H9 (cell line): ENCODE measurements at regions not wholly inside any gene's neighbourhood (a gene's known extent, or its start where the extent isn't known, plus 50 kb on each side); places are given as distances from the start of the nearest gene placed in this dataset.

Experiments
- DNase-seq: peaks from one replicate; pipeline ENCODE4 v3.0.0-alpha.2; 2017
- H2AFZ ChIP-seq: one replicate; pipeline ENCODE4 v1.6.1; 2013; ENCODE audit warnings: mild to moderate bottlenecking, low read length, control low read depth, moderate library complexity
- H2AK5ac ChIP-seq: 2 replicates; pipeline ENCODE4 v1.6.1; 2013; ENCODE audit warnings: low read length, control low read depth, mixed read lengths; ENCODE audit not compliant: insufficient read length
- H2BK120ac ChIP-seq: one replicate; pipeline ENCODE4 v1.6.1; 2013; ENCODE audit warnings: low read depth, mild to moderate bottlenecking, low read length, control low read depth, inconsistent platforms; ENCODE audit not compliant: poor library complexity, severe bottlenecking
- H2BK12ac ChIP-seq: 2 replicates; pipeline ENCODE4 v1.6.1; 2013; ENCODE audit warnings: low read length, control low read depth, mixed read lengths, low read depth; ENCODE audit not compliant: insufficient read length
- H2BK15ac ChIP-seq: 2 replicates; pipeline ENCODE4 v1.6.1; 2013; ENCODE audit warnings: low read depth, low read length, control low read depth
- H2BK20ac ChIP-seq: one replicate; pipeline ENCODE4 v1.6.1; 2013; ENCODE audit warnings: low read depth, mild to moderate bottlenecking, low read length, control low read depth, inconsistent platforms; ENCODE audit not compliant: poor library complexity, severe bottlenecking
- H2BK5ac ChIP-seq: 2 replicates; pipeline ENCODE4 v1.6.1; 2013; ENCODE audit warnings: low read length, control low read depth, mixed read lengths; ENCODE audit not compliant: insufficient read length
- H3K14ac ChIP-seq: 2 replicates; pipeline ENCODE4 v1.6.1; 2013; ENCODE audit warnings: low read length, control low read depth; ENCODE audit not compliant: insufficient read depth
- H3K18ac ChIP-seq: 2 replicates; pipeline ENCODE4 v1.6.1; 2013; ENCODE audit warnings: low read depth, mild to moderate bottlenecking, mixed read lengths, low read length, control low read depth; ENCODE audit not compliant: insufficient read length
- H3K23ac ChIP-seq: 2 replicates; pipeline ENCODE4 v1.6.1; 2013; ENCODE audit warnings: low read length, control low read depth, mixed read lengths, low read depth; ENCODE audit not compliant: insufficient read length
- H3K23me2 ChIP-seq: 2 replicates; pipeline ENCODE4 v1.6.1; 2013; ENCODE audit warnings: low read depth, mild to moderate bottlenecking, mixed read lengths, low read length, control low read depth; ENCODE audit not compliant: insufficient read length, poor library complexity, severe bottlenecking
- H3K27ac ChIP-seq: 2 replicates; pipeline ENCODE4 v1.5.1; 2013; ENCODE audit warnings: low read length, control low read depth, mixed read lengths, low read depth; ENCODE audit not compliant: insufficient read length
- H3K27me3 ChIP-seq: 2 replicates; pipeline ENCODE4 v1.6.1; 2013; ENCODE audit warnings: low read length, control low read depth, inconsistent platforms; ENCODE audit not compliant: insufficient read depth
- H3K4ac ChIP-seq: 2 replicates; pipeline ENCODE4 v1.6.1; 2013; ENCODE audit warnings: low read depth, mild to moderate bottlenecking, control low read depth, inconsistent platforms, low read length, moderate library complexity
- H3K4me1 ChIP-seq: 2 replicates; pipeline ENCODE4 v1.6.1; 2013; ENCODE audit warnings: low read length, control low read depth, inconsistent platforms; ENCODE audit not compliant: insufficient read depth
- H3K4me2 ChIP-seq: 2 replicates; pipeline ENCODE4 v1.6.1; 2013; ENCODE audit warnings: low read length, control low read depth, mixed read lengths; ENCODE audit not compliant: insufficient read length, insufficient read depth
- H3K56ac ChIP-seq: 2 replicates; pipeline ENCODE4 v1.6.1; 2013; ENCODE audit warnings: low read depth, mild to moderate bottlenecking, mixed read lengths, low read length, control low read depth; ENCODE audit not compliant: insufficient read length
- H3K79me1 ChIP-seq: 2 replicates; pipeline ENCODE4 v1.6.1; 2013; ENCODE audit warnings: low read depth, mild to moderate bottlenecking, moderate library complexity, low read length, control low read depth, inconsistent platforms; ENCODE audit not compliant: insufficient read depth, poor library complexity, severe bottlenecking
- H3K79me2 ChIP-seq: 2 replicates; pipeline ENCODE4 v1.6.1; 2013; ENCODE audit warnings: low read length, control low read depth, inconsistent platforms; ENCODE audit not compliant: insufficient read depth
- H3K9ac ChIP-seq: 2 replicates; pipeline ENCODE4 v1.6.1; 2013; ENCODE audit warnings: low read length, control low read depth, mixed read lengths; ENCODE audit not compliant: insufficient read length; ENCODE audit errors: extremely low read depth
- H3K9me3 ChIP-seq: one replicate; pipeline ENCODE4 v1.6.1; 2013; ENCODE audit warnings: low read depth, low read length, inconsistent platforms; ENCODE audit not compliant: control insufficient read depth
- H3T11ph ChIP-seq: one replicate; pipeline ENCODE4 v1.6.1; 2013; ENCODE audit warnings: mild to moderate bottlenecking, low read length, control low read depth, inconsistent platforms
- H4K20me1 ChIP-seq: one replicate; pipeline ENCODE4 v1.6.1; 2013; ENCODE audit not compliant: control insufficient read depth, insufficient read length, insufficient read depth
- H4K5ac ChIP-seq: 2 replicates; pipeline ENCODE4 v1.6.1; 2013; ENCODE audit warnings: low read depth, mild to moderate bottlenecking, mixed read lengths, low read length, control low read depth; ENCODE audit not compliant: insufficient read length
- H4K8ac ChIP-seq: replicated peaks from 2 replicates; pipeline ENCODE4 v1.6.1; 2013; ENCODE audit warnings: low read length, control low read depth, mixed read lengths, low read depth; ENCODE audit not compliant: insufficient read length
- H4K91ac ChIP-seq: 2 replicates; pipeline ENCODE4 v1.6.1; 2013; ENCODE audit warnings: low read depth, mild to moderate bottlenecking, moderate library complexity, mixed read lengths, low read length, control low read depth; ENCODE audit not compliant: insufficient read length
- H3K27ac Mint-ChIP-seq, 3 experiments: 2 replicates in 2 of 3; 3 replicates in 1 of 3; pipeline ENCODE4 v1.8.0; 2020 to 2021; ENCODE audit warnings: mixed read lengths in 3 of 3, mild to moderate bottlenecking in 1 of 3, moderate library complexity in 1 of 3
- H3K27me3 Mint-ChIP-seq: 2 replicates; pipeline ENCODE4 v1.8.0; 2021; ENCODE audit warnings: low read depth, mild to moderate bottlenecking, moderate library complexity, mixed read lengths
- H3K36me3 Mint-ChIP-seq, 3 experiments: 2 replicates in 2 of 3; 3 replicates in 1 of 3; pipeline ENCODE4 v1.8.0; 2020 to 2021; ENCODE audit warnings: low read depth in 3 of 3, mixed read lengths in 3 of 3; ENCODE audit not compliant: insufficient read depth in 1 of 3
- H3K4me1 Mint-ChIP-seq, 2 experiments: 2 replicates each; pipeline ENCODE4 v1.8.0; 2020; ENCODE audit warnings: mixed read lengths in 2 of 2
- H3K4me3 Mint-ChIP-seq, 2 experiments: 2 replicates in 1 of 2; 3 replicates in 1 of 2; pipeline ENCODE4 v1.8.0; 2020 to 2021; ENCODE audit warnings: mild to moderate bottlenecking in 2 of 2, mixed read lengths in 2 of 2, moderate library complexity in 1 of 2
- H3K9me3 Mint-ChIP-seq, 2 experiments: 2 replicates in 1 of 2; 3 replicates in 1 of 2; pipeline ENCODE4 v1.8.0; 2020; ENCODE audit warnings: mild to moderate bottlenecking in 2 of 2, mixed read lengths in 2 of 2, moderate library complexity in 1 of 2
- CTCF ChIP-seq: fragments of 200-600 bp; sonication (generic); conservative IDR thresholded peaks from 3 replicates; pipeline ENCODE4 v1.8.0; 2021; ENCODE audit warnings: antibody characterized with exemption, mild to moderate bottlenecking
- WGBS: extraction: QIAGEN DNeasy Blood & Tissue Kit; methylation state at CpG from one replicate; pipeline ENCODE4 v1.1.7; 2013; ENCODE audit warnings: missing lambda C conversion rate, low lambda C conversion rate, mixed read lengths; ENCODE audit not compliant: insufficient read length; ENCODE audit errors: extremely low coverage; 5-methylcytosine and 5-hydroxymethylcytosine counted together

DNA sequence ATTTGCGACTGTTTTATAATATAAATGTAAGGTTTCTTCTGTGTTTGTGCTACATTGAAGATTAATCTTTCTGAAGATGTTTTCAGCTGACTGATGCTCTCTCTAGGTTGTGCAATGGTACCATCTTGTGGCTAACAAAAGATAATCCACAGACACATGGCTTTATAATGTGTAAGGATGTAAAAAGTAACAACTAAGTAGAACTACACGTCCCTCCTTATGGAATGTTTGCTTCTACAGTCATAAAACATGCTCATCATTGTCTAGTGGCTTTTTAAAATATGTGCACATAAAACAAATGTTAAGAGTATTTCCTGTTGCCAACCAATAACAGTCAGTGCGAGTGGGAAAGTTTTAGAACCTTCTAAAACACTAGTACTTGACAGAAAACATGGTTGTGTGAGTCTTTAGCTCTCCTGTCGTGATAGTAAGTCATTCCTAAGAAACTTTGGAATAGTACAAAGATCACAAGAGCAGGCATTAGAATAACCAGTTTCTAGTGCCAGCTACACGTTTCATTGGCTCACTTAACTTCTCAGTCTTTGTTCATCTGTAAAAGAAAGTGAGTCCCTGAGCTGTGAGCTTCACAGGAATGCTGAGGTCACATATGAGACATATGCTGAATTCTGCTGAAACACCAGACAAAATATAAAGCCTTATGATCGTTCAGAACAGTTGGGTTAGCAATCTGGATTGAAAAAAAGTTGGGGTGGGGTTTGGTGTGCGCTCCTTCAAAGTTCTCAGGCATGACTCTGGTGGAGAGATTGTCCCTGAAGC is 75.7 kb upstream of the GLIS3 start:
- Histone ChIP-seq H3K23me2 (no peaks in the 10 kb centered on the region), H2BK5ac (no peak overlapping the region), H3T11ph (no peak overlapping the region), H4K20me1 (no peaks in the 10 kb centered on the region), H3K18ac (no peak overlapping the region), H3K4ac (no peak overlapping the region), H2AFZ (no peak overlapping the region), H3K56ac (no peak overlapping the region), H3K4me1 (no peaks in the 10 kb centered on the region), H2BK15ac (no peak overlapping the region), H2AK5ac (no peak overlapping the region), H2BK120ac (no peak overlapping the region), H4K91ac (no peak overlapping the region), H3K4me2 (no peak overlapping the region), H3K79me2 (no peaks in the 10 kb centered on the region), H3K14ac (no peak overlapping the region), H3K27me3 (no peaks in the 10 kb centered on the region), H4K5ac (no peak overlapping the region), H3K23ac (no peak overlapping the region), H3K79me1 (no peaks in the 10 kb centered on the region), H3K9ac (no peak overlapping the region), H3K27ac (no peak overlapping the region), H3K9me3 (no peaks in the 10 kb centered on the region), H2BK12ac (no peak overlapping the region), H2BK20ac (no peak overlapping the region), H4K8ac (no peak overlapping the region)
- Mint-ChIP-seq H3K4me1 (peaks cover 0 to 3% of the 10 kb centered on the region in 2 experiments; a peak in 2 of 4 replicates), H3K27me3 (peaks cover 2% of the 10 kb centered on the region; the same call in 1 of the 2 replicates), H3K9me3 (no peaks in the 10 kb centered on the region), H3K4me3 (no peak overlapping the region), H3K36me3 (no peaks in the 10 kb centered on the region), H3K27ac (peak overlapping the region in 1 of 3 experiments; percentile 2; a peak in 1 of 7 replicates)
- WGBS, result no CpG with 5 or more reads among the region's 7 CpGs
- TF ChIP-seq CTCF, result peak; percentile 54
- no peak for DNase-seq
